Retinal pigment epithelial cell (primary cell): ENCODE measurements at regions not wholly inside any gene's neighbourhood (a gene's known extent, or its start where the extent isn't known, plus 50 kb on each side); places are given as distances from the start of the nearest gene placed in this dataset.

Experiments used
- DNase-seq: peaks from one replicate; pipeline ENCODE4 v3.0.0-alpha.2; 2010; ENCODE audit warnings: low read depth
- H3K4me3 ChIP-seq: 2 replicates; pipeline ENCODE4 v1.5.1; 2011; ENCODE audit warnings: mild to moderate bottlenecking, low read length, control low read depth, moderate library complexity
- CTCF ChIP-seq: conservative IDR thresholded peaks from 2 replicates; pipeline ENCODE4 v1.5.1; 2011; ENCODE audit warnings: low read depth, low read length, control low read depth, inconsistent platforms

DNA sequence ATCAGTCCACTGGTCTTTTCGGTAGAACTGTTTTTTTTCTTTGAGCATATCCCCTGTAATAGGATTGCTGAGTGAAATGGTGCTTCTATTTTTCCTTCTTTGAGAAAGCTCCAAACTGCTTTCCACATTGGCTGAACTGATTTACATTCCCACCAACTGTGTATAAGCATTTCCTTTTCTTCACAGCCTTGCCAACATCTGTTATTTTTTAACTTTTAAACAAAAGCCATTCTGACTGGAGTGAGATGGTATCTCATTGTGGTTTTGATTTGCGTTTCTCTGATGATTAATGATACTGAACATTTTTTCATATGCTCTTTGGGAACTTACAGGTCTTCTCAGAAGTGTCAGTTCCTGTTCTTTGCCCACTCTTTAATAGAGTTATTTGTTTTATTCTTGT is 764.7 kb downstream of the MTRR start:
- no peak for TF ChIP-seq CTCF
- H3K4me3 ChIP-seq: no peak overlapping the region
- DNase-seq: no peak

- TF ChIP-seq CTCF: no peak
- no peak overlapping the region for H3K4me3 ChIP-seq
- DNase-seq: no peak
Measured at GRCh38 chr5:8634219-8634618, 765.3 kb downstream of the MTRR start.

DNA sequence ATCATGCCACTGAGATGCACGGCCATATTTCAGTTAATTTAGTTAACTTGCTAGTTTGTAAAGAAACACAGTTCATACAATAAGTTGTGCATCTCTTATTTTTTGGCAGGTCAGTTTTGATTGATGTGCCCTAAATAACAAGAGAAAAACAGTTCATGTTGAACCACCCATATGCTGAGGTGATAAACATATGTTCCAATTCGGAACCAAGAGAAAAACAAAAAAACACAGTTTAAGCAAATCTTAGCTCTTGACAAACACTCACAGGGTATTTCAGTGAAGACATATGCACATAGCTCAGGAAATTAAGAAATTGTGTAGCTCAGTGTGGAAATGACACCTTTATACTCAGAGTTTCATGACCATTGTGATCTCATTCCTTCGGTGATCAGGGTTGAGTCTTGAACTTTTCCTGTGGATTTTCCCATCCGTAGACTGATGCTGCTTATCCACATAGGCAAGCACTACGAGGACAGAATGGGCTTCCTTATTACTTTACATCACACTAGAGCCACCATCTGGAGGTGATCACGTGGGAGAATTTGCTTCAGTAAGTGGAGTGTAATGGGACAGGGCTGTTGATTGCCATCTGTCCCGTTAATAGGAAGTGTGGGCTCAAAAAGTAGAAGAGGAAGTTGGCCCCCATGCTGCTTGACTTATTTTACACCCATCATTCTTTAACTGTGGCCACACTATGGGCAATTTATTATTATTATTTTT is 773.0 kb downstream of the MTRR start:
- H3K4me3 ChIP-seq: no peak overlapping the region
- no peak for DNase-seq
- TF ChIP-seq CTCF: no peak

DNA sequence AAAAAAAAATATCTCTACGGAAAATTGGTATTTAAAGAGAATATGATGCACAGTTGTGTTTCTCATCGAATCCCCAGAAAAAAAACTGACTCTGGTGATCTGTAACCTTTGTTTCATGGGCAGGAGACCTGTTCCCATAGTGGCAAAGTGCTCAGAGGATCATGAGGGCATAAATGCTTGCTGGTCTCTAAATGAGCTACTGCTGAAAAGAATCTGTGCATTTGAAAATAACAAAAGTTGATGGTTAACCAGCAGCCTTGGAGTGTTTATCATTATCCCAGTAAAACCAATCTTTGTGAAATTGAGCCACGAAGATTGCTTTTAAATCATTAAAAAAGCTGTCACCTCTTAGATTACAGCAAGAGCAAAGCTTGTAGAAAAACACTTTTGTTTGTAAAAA is 775.4 kb downstream of the MTRR start:
- no peak for TF ChIP-seq CTCF
- no peak overlapping the region for H3K4me3 ChIP-seq
- no peak for DNase-seq

DNA sequence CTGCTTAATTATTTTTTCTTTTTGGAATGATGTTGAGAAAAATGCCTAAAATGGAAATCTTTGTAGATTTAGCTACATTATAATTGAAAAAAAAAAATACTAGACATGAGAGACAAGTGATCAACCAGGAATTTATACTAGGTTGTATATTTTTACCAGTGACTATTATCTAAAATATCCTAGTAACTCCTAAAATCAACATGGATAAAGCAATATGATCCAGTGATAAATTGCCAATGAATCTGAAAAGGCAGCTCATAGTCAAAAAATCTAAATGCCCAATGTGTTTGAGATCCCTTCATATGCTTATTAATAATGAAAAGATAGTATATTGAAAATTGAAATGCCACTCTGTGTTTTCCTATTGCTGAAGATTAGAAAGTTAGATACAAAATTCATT is 778.2 kb downstream of the MTRR start:
- TF ChIP-seq CTCF: no peak
- H3K4me3 ChIP-seq: no peak overlapping the region
- no peak for DNase-seq

GRCh38 chr5:8650186-8650585 is 781.2 kb downstream of the MTRR start:
- no peak for DNase-seq
- H3K4me3 ChIP-seq: no peak overlapping the region
- TF ChIP-seq CTCF: no peak

DNA sequence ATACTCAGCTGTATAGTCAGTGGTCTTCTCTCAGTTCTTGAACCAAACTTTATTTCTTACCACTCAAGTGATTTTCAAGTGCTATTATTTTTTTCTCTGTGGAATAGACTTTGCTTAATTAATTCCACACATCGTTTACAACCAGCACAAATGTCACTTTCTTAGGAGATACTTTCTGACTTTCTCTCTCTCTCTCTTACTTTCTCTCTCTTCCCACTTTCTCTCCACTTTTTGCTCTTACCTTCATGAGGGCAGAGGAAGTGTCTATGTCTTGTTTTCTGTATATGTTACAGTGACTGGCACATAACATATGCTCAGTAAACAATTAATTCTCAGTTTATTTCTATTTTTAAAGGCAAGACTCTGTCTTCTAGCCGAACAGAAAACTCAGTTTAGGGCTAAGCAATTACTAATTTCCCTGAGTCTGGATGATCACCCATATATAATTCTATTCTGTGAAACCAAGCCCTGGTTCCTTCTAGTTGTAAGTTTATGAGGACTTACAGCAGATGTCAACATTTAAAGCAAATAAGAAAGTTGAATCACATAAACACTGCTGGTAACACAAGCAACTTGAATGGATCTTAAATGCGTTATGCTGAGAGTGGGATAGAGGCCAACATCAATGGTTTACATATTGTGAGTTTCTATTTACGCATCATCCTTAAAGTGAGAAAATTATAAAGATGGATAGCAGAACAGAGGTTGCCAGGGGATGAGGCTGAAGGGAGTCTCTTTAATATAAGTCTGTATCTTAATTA is 791.4 kb downstream of the MTRR start:
- no peak for TF ChIP-seq CTCF
- DNase-seq: no peak
- H3K4me3 ChIP-seq: no peak overlapping the region
